Upper lobe of left lung (tissue), 6 donors: ENCODE measurements at regions not wholly inside any gene's neighbourhood (a gene's known extent, or its start where the extent isn't known, plus 50 kb on each side); places are given as distances from the start of the nearest gene placed in this dataset.

Experiments used
- ATAC-seq, 2 donors: fragments of 200-7000 bp; cut with Tn5 transposase; one replicate each; pipeline ENCODE4 v1.9.1; 2022; ENCODE audit warnings: mild to moderate bottlenecking in 2 of 2, moderate library complexity in 2 of 2; ENCODE audit not compliant: low FRiP score in 2 of 2
- DNase-seq, 2 donors: peaks; one replicate each; pipeline ENCODE4 v3.0.0-alpha.2; 2019 to 2020
- H3K27ac ChIP-seq, 4 donors: fragments of 200-600 bp; sonication (generic); one replicate each; pipeline ENCODE4 v1.5.1; 2016 to 2019
- H3K27me3 ChIP-seq, 4 donors: fragments of 200-600 bp; sonication (generic); one replicate each; pipeline ENCODE4 v1.5.1; 2017 to 2019
- H3K36me3 ChIP-seq, 4 donors: fragments of 200-600 bp; sonication (generic); one replicate each; pipeline ENCODE4 v1.5.1; 2016 to 2019
- H3K4me1 ChIP-seq, 4 donors: fragments of 200-600 bp; sonication (generic); one replicate each; pipeline ENCODE4 v1.5.1; 2018 to 2019
- H3K4me3 ChIP-seq, 4 donors: fragments of 200-600 bp; sonication (generic); one replicate each; pipeline ENCODE4 v1.5.1; 2017 to 2019; ENCODE audit warnings: mild to moderate bottlenecking in 2 of 4, moderate library complexity in 1 of 4
- H3K9me3 ChIP-seq, 4 donors: fragments of 200-600 bp; sonication (generic); one replicate each; pipeline ENCODE4 v1.5.1; 2018 to 2019
- EP300 ChIP-seq, 4 donors: sonication (generic); formaldehyde crosslinking; IDR thresholded peaks; one replicate each; pipeline ENCODE4 v1.5.1; 2017; ENCODE audit warnings: antibody characterized with exemption in 4 of 4, control low read depth in 2 of 4
- POLR2A ChIP-seq, 4 donors: fragments of 450-650 bp; IDR thresholded peaks; one replicate each; pipeline ENCODE4 v1.5.1; 2016 to 2017; ENCODE audit warnings: antibody characterized with exemption in 4 of 4, mild to moderate bottlenecking in 2 of 4
- POLR2AphosphoS5 ChIP-seq, 2 donors: sonication (generic); formaldehyde crosslinking; IDR thresholded peaks; one replicate each; pipeline ENCODE4 v1.5.1; 2017; ENCODE audit warnings: antibody characterized with exemption in 2 of 2
- WGBS, 2 donors: methylation state at CpG; one replicate each; pipeline ENCODE4 v1.1.5; 2017 to 2018; 5-methylcytosine and 5-hydroxymethylcytosine counted together
- TF ChIP-seq, protein P1 (sequence below), 6 experiments: fragments of 450-650 bp in 4 of 6; fragments of 200-600 bp in 2 of 6; sonication (generic) in 2 of 6; IDR thresholded peaks; one replicate each; pipeline ENCODE4 v1.5.1; 2016 to 2019; ENCODE audit warnings: antibody characterized with exemption in 6 of 6
- donor health status: DM: no; HTN: no; CAD: no; lungs with moderate emphysema.
- donor health status: DM: no; HTN: yes; CAD: no; lungs with severe emphysema.

- Histone ChIP-seq H3K27ac (no peak overlapping the region), H3K36me3 (no peaks in the 10 kb centered on the region), H3K9me3 (no peaks in the 10 kb centered on the region), H3K27me3 (no peaks in the 10 kb centered on the region), H3K4me1 (no peaks in the 10 kb centered on the region), H3K4me3 (no peak overlapping the region)
- DNase-seq (no peak), ATAC-seq (no peak)
- no peak for TF ChIP-seq POLR2A (IDR thresholded peaks at IDR 0.05)
- TF ChIP-seq POLR2AphosphoS5 (IDR thresholded peaks at IDR 0.05) = no peak
- TF ChIP-seq, protein P1, sequence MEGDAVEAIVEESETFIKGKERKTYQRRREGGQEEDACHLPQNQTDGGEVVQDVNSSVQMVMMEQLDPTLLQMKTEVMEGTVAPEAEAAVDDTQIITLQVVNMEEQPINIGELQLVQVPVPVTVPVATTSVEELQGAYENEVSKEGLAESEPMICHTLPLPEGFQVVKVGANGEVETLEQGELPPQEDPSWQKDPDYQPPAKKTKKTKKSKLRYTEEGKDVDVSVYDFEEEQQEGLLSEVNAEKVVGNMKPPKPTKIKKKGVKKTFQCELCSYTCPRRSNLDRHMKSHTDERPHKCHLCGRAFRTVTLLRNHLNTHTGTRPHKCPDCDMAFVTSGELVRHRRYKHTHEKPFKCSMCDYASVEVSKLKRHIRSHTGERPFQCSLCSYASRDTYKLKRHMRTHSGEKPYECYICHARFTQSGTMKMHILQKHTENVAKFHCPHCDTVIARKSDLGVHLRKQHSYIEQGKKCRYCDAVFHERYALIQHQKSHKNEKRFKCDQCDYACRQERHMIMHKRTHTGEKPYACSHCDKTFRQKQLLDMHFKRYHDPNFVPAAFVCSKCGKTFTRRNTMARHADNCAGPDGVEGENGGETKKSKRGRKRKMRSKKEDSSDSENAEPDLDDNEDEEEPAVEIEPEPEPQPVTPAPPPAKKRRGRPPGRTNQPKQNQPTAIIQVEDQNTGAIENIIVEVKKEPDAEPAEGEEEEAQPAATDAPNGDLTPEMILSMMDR (IDR thresholded peaks at IDR 0.05) = no peak
- TF ChIP-seq EP300 (IDR thresholded peaks at IDR 0.05) = no peak
- 64 to 72% methylated on average over 5 of the region's 5 CpGs for WGBS, 2 donors
Observed at GRCh38 chr1:57492586-57493226, 68.8 kb upstream of the DAB1 start.

DNA sequence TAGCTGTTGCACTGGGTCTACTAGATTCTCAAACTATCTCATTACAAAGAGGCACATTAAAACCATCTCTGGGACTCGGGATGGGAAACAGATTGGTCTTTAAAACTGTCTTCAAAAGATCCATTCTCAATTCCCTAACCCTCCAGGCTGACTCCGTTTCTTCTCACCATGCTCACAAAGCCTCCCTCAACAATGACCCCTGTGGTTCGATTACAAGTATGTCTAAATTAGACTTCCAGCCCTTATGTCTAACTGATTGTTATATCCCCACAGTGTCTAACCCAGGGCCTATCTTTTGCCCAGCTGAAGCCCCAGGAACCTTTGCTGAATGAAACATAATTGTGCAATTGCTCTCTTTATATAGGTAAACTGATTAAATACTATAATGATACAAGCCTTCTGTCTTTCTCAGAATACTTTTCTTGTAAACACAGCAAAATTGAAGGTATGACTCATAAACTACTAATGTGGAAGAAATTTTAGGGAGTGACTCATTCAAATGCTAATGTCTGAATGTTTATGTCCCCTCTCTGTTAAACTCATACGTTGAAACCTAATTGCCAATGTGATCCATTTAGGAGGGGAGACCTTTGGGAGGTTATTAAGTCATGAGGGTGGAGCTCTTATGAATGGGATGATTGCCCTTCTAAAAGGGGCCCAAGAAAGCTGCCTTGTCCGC lies 65.6 kb upstream of the DAB1 start:
- Histone ChIP-seq H3K36me3 (no peaks in the 10 kb centered on the region), H3K27ac (no peak overlapping the region), H3K27me3 (no peaks in the 10 kb centered on the region), H3K4me3 (no peak overlapping the region), H3K4me1 (no peaks in the 10 kb centered on the region), H3K9me3 (no peaks in the 10 kb centered on the region)
- ATAC-seq = no peak
- TF ChIP-seq POLR2AphosphoS5 (IDR thresholded peaks at IDR 0.05) = no peak
- TF ChIP-seq POLR2A (IDR thresholded peaks at IDR 0.05) = no peak
- no peak for TF ChIP-seq EP300 (IDR thresholded peaks at IDR 0.05)
- TF ChIP-seq, protein P1 (IDR thresholded peaks at IDR 0.05) = no peak
- WGBS, 2 donors = 81 to 83% methylated on average over 5 of the region's 5 CpGs
- DNase-seq = no peak

GRCh38 chr1:57485643-57486042 lies 61.8 kb upstream of the DAB1 start:
- no peak overlapping the region for H3K4me3 ChIP-seq
- 42 to 47% methylated on average over 4 of the region's 4 CpGs for WGBS, 2 donors
- no peaks in the 10 kb centered on the region for H3K36me3 ChIP-seq
- TF ChIP-seq POLR2A (IDR thresholded peaks at IDR 0.05) (no peak), EP300 (IDR thresholded peaks at IDR 0.05) (no peak), POLR2AphosphoS5 (IDR thresholded peaks at IDR 0.05) (no peak)
- TF ChIP-seq, protein P1 (IDR thresholded peaks at IDR 0.05) = no peak
- no peak overlapping the region for H3K27ac ChIP-seq
- ATAC-seq (no peak), DNase-seq (no peak)
- no peaks in the 10 kb centered on the region for H3K9me3 ChIP-seq
- no peaks in the 10 kb centered on the region for H3K27me3 ChIP-seq
- no peaks in the 10 kb centered on the region for H3K4me1 ChIP-seq

GRCh38 chr1:57483954-57484353 lies 60.1 kb upstream of the DAB1 start:
- TF ChIP-seq POLR2A (IDR thresholded peaks at IDR 0.05) (no peak), POLR2AphosphoS5 (IDR thresholded peaks at IDR 0.05) (no peak), EP300 (IDR thresholded peaks at IDR 0.05) (no peak)
- TF ChIP-seq, protein P1 (IDR thresholded peaks at IDR 0.05) = no peak
- H3K4me1 ChIP-seq = no peaks in the 10 kb centered on the region
- no peak overlapping the region for H3K27ac ChIP-seq
- WGBS, 2 donors = 82 to 92% methylated on average over 1 of the region's 1 CpG
- no peaks in the 10 kb centered on the region for H3K36me3 ChIP-seq
- H3K9me3 ChIP-seq = no peaks in the 10 kb centered on the region
- no peak for ATAC-seq
- no peak for DNase-seq
- no peaks in the 10 kb centered on the region for H3K27me3 ChIP-seq
- H3K4me3 ChIP-seq = no peak overlapping the region

DNA sequence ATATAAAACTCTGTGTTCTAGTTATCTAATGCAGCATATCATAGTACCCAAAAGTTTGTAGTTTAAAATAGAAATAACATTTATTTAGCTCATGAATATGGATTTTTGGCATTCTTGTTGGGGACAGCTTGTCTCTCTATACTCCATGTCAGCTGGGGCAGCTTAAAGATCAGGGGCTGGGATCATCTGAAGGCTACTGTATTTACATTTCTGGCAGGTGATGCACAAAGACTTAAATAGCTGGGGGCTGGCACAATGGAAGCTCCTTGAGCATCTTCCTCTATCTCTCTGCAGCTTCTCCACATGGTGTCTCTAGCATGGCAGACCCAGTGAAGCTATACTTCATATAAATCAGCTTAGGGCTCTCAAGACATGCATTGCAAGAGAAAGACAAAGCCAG lies 55.6 kb upstream of the DAB1 start:
- H3K4me3 ChIP-seq = no peak overlapping the region
- no peaks in the 10 kb centered on the region for H3K9me3 ChIP-seq
- no peak for ATAC-seq
- H3K27ac ChIP-seq = no peak overlapping the region
- no peaks in the 10 kb centered on the region for H3K36me3 ChIP-seq
- no peaks in the 10 kb centered on the region for H3K4me1 ChIP-seq
- no peaks in the 10 kb centered on the region for H3K27me3 ChIP-seq
- TF ChIP-seq, protein P1 (IDR thresholded peaks at IDR 0.05) = no peak
- no peak for TF ChIP-seq EP300 (IDR thresholded peaks at IDR 0.05)
- TF ChIP-seq POLR2A (IDR thresholded peaks at IDR 0.05) = no peak
- TF ChIP-seq POLR2AphosphoS5 (IDR thresholded peaks at IDR 0.05) = no peak
- DNase-seq = peak in 1 of 2 donors; percentile 32
